GM19467 (cell line): ENCODE measurements at regions not wholly inside any gene's neighbourhood (a gene's known extent, or its start where the extent isn't known, plus 50 kb on each side); places are given as distances from the start of the nearest gene placed in this dataset.

ENCODE experiments used
- ATAC-seq: cut with Tn5 transposase; IDR thresholded peaks from one replicate; pipeline ENCODE4 v1.9.1; 2021; ENCODE audit warnings: mild to moderate bottlenecking, moderate library complexity; ENCODE audit not compliant: unreplicated experiment

DNA sequence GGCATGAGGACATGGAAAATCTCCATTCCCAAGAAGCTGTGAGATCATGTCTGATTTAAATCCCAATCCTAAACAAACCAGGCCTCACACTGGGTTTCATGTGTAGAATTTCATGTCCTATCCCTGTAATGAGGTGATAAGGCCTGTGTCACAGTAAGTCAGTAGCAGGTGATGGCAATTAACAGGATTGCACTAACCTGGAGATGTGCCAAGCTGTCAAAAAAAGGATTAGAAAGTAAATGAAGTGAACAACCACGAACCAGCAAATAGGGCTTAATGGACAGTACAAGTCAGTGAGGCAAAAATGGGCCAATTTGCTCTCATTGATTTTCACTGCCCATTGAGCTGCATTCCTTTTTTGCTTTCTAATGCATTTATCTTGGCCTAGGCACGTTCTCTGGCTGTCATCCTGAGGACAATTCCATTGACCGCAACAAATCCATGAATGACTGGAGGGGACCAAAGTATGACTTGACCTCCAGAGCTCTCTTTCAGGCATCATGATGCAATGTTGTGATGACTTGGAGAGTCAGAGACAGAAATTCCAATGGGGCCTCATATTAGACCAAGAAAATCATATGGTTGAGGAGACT lies 673.6 kb upstream of the ADGRL2 start:
- ATAC-seq, result no peak

DNA sequence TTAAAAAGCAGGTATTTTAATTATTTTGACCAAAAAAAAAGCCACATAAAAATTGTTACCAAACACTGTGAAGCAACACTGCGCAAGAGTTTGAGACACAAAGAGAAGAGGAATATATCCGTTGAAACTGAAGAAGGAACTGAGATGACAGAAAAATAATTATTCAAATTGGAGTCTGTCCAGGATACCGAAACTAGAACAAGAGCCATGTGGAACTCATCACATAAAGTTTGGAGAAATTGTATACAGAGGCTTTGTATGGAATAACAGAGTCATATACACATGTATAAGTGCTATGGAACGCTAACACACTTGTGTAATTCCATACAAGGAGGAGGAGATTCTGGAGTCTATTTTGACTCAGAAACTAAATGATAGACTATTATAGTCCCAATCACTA lies 675.1 kb upstream of the ADGRL2 start:
- no peak for ATAC-seq

DNA sequence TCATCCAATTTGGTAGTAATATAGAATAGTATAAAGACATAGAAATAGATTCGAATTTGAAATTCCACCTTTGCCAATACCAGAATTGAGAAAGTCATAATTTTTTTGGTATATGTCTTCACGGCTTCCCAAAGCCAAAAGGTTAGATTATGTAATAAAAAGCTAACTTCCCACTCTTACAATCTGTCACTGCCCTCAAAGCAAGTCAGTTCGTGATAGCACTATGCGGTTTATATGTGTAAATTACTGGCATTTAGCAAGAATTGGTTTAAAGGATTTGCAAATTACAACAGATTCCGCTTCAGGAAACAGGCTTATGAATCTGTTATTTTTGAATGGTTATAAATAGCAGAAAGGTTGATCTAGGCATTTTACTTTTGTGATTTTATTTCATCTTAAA lies 679.4 kb upstream of the ADGRL2 start:
- no peak for ATAC-seq

DNA sequence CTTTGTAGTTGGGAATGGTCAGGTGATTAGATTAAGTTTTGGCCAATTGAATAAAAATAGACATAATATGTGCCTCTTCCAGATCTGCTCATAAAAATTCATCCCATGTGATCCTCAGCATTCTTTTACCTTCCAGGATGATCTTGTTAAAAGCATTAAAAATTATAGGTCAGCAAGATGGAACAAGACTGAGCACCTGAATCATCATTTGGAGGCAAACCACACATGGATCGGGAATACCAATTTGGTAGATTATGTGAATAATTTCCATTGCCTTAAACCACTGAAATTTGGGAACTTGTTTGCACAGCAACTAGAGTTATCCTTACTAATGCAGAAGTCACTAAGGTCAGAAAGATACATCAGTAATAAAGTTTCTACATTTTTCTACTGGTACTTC lies 681.4 kb upstream of the ADGRL2 start:
- ATAC-seq, result no peak

DNA sequence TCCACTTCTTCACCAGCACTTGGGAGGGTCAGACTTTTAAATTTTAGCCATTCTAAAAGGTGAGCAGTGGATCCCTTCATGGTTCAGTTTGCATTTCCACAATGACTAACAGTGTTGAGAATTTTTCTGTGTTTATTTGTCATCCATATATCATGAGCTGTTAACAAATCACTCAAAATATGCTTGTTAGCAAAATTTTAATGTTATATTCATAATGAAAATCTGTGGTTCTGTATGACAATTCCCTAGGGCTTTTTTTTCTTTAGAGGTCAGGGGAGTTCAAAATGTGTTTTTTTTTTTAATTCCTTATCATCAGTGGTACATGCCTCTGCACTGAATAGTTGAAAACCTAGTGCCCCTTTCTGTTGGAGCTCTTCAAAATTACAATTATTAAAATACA lies 682.2 kb upstream of the ADGRL2 start:
- no peak for ATAC-seq

DNA sequence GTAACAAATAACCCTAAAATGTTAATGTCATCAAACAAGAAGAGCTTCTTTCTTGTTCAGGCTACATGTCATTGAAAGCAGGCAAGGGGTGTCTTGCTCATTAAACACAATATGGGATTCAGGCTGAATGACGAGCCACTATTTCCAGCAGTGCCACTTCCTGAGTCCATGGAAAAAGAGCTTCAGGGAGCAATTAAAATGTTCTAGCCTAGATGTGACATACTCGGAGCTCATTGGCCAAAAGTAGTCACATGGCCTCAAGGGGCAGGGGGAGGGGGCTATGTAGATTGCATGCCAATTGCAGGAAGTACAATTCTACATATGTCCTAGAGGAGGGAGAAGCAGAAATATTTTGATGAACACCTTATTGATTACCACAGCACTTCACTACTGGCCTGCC lies 685.3 kb upstream of the ADGRL2 start:
- no peak for ATAC-seq

DNA sequence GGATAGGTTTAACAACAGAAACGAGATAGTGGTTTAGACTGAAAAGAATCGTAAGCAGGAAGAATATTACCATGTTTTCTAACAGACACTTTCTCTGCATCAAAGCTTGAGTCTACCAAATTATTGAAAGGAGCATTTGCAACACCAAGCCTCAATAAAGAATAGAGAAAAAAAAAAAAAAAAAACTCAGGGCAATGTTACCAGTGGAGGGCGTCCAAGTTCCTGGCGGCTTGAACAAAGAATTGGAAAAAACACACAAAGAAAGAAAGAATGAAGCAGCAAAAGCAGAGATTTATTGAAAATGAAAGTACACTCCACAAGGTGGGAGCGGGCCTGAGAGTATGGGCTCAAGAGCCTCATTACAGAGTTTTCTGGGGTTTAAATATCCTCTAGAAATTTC lies 686.5 kb upstream of the ADGRL2 start:
- ATAC-seq, result no peak

DNA sequence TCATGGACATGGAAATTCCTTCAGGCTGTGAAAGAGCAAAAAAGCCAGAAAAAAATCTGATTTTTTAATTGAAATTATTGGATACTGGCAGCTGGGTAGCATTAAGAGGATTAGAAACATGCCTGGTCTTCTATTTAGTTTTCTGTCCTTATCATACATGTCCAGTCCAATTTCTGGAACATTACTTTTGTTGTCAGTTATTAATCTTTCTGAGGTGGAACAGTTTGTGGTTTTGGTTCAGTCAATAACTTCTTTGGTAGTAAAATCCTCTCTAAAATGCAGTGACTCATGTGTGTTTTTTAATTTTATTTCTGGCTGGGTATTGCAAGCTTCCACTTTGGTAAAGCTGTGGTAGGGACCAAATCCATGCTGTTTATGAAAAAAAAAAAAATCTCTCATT lies 687.0 kb upstream of the ADGRL2 start:
- no peak for ATAC-seq

DNA sequence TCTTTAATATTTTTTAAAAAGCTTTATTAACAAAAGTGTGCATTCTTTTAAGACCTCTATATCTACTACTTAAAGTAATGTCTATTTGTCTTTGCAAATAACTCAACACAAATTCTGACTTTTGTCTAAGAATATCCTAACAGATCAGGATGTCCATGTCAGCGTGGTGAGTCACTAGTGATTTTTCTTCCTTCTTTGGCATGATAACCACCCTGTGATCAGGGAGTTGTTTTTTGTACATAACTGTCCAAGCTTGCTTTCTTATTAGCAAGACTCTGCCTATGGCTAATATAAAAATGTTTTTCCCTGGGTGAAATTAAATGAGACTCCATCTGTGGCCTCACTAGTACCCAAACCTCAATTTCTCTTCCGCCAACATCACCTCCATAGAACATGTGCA lies 688.9 kb upstream of the ADGRL2 start:
- no peak for ATAC-seq

DNA sequence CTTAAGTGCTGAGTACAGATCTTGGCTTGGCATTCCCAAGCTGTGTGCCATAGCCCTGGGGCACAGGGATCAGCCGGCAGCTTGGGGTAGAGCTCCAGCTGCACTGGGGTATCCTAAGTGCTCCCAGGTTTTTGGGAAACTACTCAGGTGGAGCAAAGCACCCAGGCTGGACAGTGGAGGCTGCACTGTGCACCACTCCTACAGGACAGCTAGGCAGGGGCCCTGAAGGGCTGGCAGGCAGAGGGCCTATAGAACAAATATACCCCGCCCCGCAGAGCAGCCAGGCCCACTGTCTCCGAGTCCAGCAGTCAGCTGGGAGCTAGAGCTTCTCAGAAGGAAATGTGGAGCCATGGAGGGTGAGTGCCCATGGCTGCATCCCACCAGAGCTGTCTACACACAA lies 691.7 kb upstream of the ADGRL2 start:
- no peak for ATAC-seq

DNA sequence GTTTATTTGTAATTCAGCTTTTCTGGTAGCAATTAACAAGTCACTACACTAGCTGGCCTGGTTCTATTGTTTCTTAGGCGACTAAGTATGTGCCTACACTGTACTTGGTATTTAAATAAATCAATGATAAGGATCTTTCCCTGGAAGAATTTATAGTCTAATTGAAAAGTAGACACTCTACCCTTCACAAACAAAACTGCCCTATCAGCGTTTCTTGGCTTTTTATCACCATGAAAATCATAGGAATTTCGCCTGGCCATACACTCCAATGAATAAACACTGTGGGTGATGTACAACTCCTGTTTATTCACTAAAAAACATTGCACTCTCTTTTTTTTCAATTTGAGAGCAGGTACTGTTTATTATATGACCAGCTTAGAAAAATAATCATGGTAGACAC lies 702.9 kb upstream of the ADGRL2 start:
- no peak for ATAC-seq

DNA sequence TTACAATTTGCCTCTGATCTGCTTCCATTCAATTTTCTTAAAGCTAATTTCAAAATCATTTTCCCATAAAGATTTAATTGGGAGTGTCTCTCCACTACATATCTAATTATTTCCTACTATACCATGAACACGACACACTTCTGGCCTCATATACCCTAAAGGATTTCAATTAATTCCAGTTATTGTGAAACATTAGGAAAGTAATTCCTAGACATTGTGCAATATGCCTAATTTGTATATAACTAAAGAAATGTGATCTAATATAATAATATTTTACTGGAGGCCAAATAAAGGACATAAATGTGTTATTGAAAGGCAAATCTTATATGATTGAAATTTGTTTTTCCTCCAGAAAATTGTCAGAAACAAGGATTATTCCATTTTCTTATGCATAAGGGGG lies 727.2 kb upstream of the ADGRL2 start:
- no peak for ATAC-seq

DNA sequence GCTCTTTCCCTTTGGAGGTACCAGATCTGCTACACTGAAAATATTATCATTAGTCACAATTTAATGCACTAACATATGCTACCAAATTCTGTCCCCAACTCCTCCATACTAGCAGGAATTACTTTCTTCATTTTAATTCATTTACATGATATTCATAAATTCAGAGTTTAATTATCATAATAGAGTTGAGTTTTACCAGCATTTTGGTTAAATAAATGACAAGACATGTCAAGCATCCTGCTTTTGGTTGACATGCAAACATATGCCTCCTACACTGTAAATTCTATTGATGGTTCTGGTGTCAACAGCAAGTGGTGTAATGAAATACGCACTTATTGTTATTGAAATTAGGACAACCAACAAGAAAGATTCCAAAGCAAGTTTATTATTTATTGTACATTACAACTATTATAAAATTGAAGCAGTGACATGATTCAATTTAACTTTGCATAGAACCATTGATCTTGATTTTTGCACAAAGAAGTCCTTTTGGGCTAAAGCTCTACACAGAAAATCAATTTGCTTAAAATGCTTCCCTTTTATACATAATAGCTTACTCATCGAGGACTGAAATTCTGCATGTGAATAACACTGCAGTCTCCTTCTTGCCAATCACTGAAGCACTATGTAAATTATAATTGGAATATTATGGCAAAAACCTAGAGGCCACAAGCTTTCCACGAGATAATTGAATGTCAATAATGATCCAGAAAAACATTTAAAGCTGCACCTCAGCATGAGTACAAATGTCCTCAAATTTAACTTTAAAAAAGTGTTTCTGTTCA lies 728.6 kb upstream of the ADGRL2 start:
- no peak for ATAC-seq

DNA sequence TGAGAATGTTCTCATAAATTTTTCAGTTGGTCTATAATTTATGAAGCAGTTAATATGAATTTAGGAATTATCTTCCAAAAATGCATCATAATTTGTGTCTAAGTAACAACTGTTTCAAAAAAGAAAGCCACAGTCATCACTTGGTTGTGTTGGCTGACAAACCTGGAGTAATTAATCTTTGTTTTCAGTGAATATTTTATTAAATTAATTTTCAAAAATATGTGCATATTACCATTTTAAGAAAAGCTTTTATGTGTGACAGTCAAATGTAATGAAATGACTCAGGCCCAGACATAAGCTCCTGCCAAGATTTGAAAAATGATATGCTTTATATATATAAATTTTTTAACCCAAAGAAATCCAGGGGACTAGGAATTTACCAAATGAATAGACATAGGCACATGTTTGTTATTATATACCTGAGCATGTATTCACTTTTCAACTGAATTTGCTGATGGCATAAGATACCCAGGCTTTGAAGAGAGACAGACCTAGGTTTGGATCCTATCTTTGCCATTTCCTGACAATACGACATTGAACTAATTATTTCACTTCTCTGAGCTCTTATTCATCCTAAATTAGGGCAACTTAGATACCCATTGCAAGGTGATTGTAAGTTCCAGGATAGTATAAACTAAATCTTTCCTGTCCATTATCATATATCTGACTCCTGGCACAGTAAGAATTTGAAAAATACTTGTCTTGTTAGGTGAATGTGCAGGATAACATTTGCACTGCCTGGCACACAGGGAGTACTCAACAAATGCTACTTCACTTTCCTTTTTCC lies 729.5 kb upstream of the ADGRL2 start:
- ATAC-seq, result no peak

DNA sequence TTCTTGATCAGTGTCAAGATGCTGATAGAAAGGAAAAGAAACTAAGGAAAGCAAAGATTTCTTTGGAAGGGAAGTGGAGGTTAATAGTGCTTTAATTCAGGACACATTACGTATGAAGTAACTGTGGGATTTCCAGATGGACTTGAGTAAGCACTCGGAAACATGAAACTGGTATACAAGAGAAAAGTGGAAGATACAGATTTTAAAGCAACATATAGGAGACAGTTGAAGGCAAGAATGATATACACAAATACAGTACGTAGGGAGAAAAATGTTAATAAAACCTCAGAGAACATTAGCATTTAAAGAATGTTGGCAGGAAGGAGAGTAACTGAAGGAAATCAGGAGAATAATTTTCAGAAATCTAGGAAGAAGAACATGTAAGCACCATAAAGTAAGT lies 730.9 kb upstream of the ADGRL2 start:
- ATAC-seq, result no peak

DNA sequence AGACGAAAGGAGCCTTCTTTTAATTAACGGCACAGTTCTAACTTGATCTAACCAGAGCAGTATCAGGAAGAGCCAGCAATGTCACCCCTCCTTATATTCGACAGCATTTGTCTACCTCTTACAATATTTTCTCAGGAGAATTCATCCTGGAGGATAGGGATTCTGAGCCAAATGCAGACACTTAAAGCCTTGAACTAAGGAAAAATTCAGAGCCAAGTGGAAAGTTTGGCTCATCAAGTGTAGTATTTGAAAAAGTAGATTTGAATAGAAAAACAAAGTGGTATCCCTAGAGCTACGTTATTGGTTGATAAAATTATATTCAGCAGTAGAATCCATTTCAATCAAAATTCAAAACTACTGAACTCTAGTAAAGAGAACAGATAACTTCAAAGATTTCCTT lies 732.0 kb upstream of the ADGRL2 start:
- ATAC-seq, result no peak

DNA sequence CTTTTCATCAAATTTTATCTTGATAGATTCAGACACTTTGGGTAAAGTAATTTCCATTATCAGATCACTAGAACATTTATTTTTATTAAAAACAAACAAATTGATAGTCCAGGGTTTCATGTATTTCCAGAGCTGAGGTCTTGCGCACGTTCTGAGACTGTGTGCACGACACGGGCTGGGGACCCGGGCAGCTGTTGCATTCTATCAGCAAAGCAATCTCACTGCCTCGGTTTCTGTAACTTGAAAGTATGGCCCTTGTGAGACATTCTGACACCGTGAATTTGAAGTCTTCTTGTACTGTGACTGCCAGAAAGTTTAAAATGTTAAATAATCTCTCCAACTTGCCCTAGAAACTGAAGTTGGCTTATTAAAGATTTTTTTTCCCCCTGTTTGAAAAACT lies 746.9 kb upstream of the ADGRL2 start:
- no peak for ATAC-seq

DNA sequence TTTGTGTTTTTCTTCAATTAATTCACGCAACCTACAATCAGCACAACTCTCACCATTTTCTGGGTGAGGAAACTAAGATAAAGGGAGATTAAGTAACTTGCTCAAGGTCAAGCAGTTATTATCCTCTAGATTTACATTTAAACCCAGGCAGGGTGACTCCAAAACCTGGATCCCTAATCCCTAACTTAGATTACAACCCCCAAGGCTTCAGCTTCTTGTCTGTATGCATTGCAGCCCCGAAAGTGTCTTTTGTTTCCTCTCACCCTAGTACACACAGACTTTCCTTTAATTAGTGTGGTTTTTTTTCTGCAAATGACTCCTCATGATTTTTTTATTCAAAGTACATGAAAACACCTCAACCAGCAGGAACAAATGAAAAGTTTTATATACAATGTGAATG lies 748.6 kb upstream of the ADGRL2 start:
- no peak for ATAC-seq

DNA sequence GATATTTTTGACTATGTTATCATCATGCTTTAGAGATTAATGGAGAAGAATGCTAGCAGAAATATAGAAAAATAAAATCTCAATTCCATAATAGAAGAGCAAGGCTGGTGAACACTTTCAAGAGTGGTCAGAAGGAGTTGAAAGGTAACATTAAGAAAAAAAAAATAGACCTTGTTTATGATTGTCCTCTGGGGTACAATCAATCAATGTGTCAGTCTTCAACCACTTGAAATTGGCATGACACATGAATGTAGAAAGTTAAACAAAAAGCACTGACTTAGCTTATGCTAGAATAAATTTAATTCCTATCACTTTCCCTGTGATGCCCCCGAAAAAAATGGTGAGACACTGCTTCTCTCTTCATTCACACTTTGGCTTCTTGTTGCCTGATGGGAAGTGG lies 750.3 kb upstream of the ADGRL2 start:
- ATAC-seq, result no peak

DNA sequence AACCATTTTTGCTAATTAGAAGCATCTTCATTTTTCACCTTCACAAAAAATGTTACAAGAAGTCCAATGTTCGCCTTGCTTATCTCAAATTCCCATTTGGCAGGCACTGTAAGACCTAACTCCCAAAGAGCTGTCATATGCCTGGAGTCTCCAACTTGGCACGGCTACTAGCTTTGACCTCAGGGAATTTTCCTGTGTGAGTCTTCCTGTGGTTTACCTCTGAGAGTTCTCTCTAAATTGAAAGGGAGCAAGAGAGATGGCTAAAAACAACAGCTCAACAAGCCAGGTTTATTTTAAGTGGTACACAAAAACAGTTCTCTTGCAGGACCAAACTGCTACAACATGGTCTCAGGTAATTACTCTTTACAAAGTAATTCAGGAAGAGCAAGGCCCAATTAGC lies 756.0 kb upstream of the ADGRL2 start:
- ATAC-seq, result no peak

DNA sequence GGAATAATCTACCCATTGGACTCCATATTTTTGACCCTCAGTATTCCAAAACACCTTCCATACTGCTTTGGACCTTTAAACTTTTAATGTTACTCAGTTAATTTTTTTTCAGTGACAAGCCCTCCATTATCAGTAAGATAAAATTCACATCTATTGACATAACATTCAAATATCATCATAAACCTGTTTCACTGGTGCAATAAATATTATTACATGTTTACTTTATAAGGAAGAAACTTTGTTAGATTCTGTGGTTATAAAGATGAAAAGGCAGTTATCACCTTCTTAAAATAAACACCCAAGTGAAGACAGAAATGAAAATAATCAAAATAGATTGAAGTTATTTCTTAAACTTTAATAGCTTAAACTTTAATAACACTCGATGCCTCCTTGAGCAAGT lies 758.5 kb upstream of the ADGRL2 start:
- no peak for ATAC-seq

DNA sequence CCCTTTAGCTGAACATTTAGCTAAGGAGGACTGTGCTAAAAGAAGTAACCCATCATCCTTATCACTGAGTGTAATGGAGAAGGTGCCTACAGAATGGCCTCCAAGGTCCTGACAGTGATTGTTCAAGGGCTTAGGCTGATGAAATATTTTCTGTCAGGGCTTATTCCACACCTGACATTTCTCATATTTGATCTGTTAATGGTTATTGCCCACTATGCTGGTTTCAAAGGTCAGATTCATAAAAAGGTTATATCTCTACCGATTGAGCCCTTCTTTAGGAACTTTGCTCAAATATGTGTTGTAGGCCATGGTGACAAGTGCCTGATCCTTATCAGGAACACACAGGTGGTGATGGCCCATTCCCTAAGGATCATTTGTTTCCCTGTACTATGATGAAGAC lies 766.4 kb upstream of the ADGRL2 start:
- ATAC-seq, result no peak
